HCT116 (cell line): ENCODE measurements at regions not wholly inside any gene's neighbourhood (a gene's known extent, or its start where the extent isn't known, plus 50 kb on each side); places are given as distances from the start of the nearest gene placed in this dataset.

Source experiments
- ATAC-seq: fragments of 200-7000 bp; cut with Tn5 transposase; 2 replicates; pipeline ENCODE4 v1.9.1; 2020; ENCODE audit warnings: mild to moderate bottlenecking, moderate library complexity
- BruUV-seq: library from RNA; stranded (reverse); fragments of 400-500 nt; replicated peaks from 2 replicates; lab custom pipeline; 2021; lab: Mats Ljungman, UMichigan
- CTCF ChIA-PET: fragments of 300-600 bp; sonication (Branson Sonifier 250); formaldehyde crosslinking; loops from one replicate; lab custom pipeline; 2021; ENCODE audit warnings: antibody characterized with exemption; lab: Charles Lee
- POLR2A ChIA-PET: fragments of 300-600, 350-600 bp; sonication (Branson Sonifier 250); formaldehyde crosslinking; loops from one replicate; lab custom pipeline; 2021; ENCODE audit warnings: antibody characterized with exemption; lab: Charles Lee
- RAD21 ChIA-PET, 2 experiments: fragments of 300-600 bp; sonication (Branson Sonifier 250); formaldehyde crosslinking; loops; one replicate each; lab custom pipeline; 2023; ENCODE audit warnings: low total read pairs in 2 of 2; ENCODE audit not compliant: uncharacterized antibody in 2 of 2, unreplicated experiment in 2 of 2, low non-redundant PET in 1 of 2; lab: Charles Lee
- DNase-seq: peaks from one replicate; pipeline ENCODE4 v3.0.0-alpha.2; 2010; ENCODE audit warnings: low read depth, low spot score
- H2AFZ ChIP-seq: fragments of 200-600 bp; shearing (Covaris generic), sonication (generic); 2 replicates; pipeline ENCODE4 v1.6.1; 2017; ENCODE audit warnings: low read depth, mixed run types, mixed read lengths, antibody characterized with exemption, low read length; ENCODE audit not compliant: poor library complexity, severe bottlenecking
- H3K27ac ChIP-seq: 2 replicates; pipeline ENCODE4 v1.5.1; 2012; ENCODE audit warnings: low read depth, low read length
- H3K27me3 ChIP-seq: fragments of 200-600 bp; sonication (generic); 2 replicates; pipeline ENCODE4 v1.6.1; 2016; ENCODE audit warnings: mixed run types, low read length, mixed read lengths; ENCODE audit not compliant: insufficient read depth
- H3K36me3 ChIP-seq, 2 experiments: fragments of 200-500 bp in 1 of 2; fragments of 200-600 bp in 1 of 2; sonication (Bioruptor generic) in 1 of 2; sonication (generic) in 1 of 2; 2 replicates each; pipeline versions ENCODE4 v1.5.1 to v1.6.1; 2014 to 2016; ENCODE audit warnings: low read length in 2 of 2, inconsistent platforms in 1 of 2, mixed read lengths in 1 of 2, mixed run types in 1 of 2; ENCODE audit not compliant: insufficient read depth in 2 of 2, control insufficient read depth in 1 of 2
- H3K4me1 ChIP-seq, 2 experiments: fragments of 200-600 bp in 1 of 2; sonication (generic) in 1 of 2; 2 replicates each; pipeline versions ENCODE4 v1.5.1 to v1.6.1; 2012 to 2017; ENCODE audit warnings: low read length in 2 of 2, inconsistent platforms in 1 of 2, mild to moderate bottlenecking in 1 of 2, mixed read lengths in 1 of 2, mixed run types in 1 of 2, moderate library complexity in 1 of 2; ENCODE audit not compliant: insufficient read depth in 2 of 2, control insufficient read depth in 1 of 2
- H3K4me2 ChIP-seq: fragments of 200-600 bp; sonication (generic); 2 replicates; pipeline ENCODE4 v1.6.1; 2017; ENCODE audit warnings: mixed run types, low read length, mixed read lengths
- H3K4me3 ChIP-seq, 2 experiments: fragments of 200-600 bp in 1 of 2; sonication (generic) in 1 of 2; replicated peaks in 1 of 2; 2 replicates each; pipeline ENCODE4 v1.5.1; 2011 to 2016; ENCODE audit warnings: low read length in 2 of 2, control low read depth in 1 of 2, low read depth in 1 of 2, mild to moderate bottlenecking in 1 of 2, mixed read lengths in 1 of 2, mixed run types in 1 of 2
- H3K79me2 ChIP-seq: fragments of 200-600 bp; sonication (generic); 2 replicates; pipeline ENCODE4 v1.6.1; 2017; ENCODE audit warnings: mild to moderate bottlenecking, mixed run types, low read length, moderate library complexity, mixed read lengths; ENCODE audit not compliant: insufficient read depth
- H3K9ac ChIP-seq: fragments of 200-600 bp; sonication (generic); 2 replicates; pipeline ENCODE4 v1.6.1; 2016; ENCODE audit warnings: low read length, mixed read lengths
- H3K9me2 ChIP-seq: fragments of 200-600 bp; sonication (generic), shearing (Covaris generic); 2 replicates; pipeline ENCODE4 v1.6.1; 2017; ENCODE audit warnings: mixed run types, mild to moderate bottlenecking, moderate library complexity; ENCODE audit not compliant: insufficient read depth
- H3K9me3 ChIP-seq, 2 experiments: fragments of 200-500 bp in 1 of 2; fragments of 200-600 bp in 1 of 2; sonication (Bioruptor generic) in 1 of 2; sonication (generic) in 1 of 2; 2 replicates each; pipeline ENCODE4 v1.6.1; 2014 to 2017; ENCODE audit warnings: low read length in 2 of 2, mixed read lengths in 2 of 2, inconsistent platforms in 1 of 2, low read depth in 1 of 2, mild to moderate bottlenecking in 1 of 2, mixed run types in 1 of 2, moderate library complexity in 1 of 2; ENCODE audit not compliant: control insufficient read depth in 1 of 2, insufficient read depth in 1 of 2
- H4K20me1 ChIP-seq: fragments of 200-600 bp; sonication (generic), shearing (Covaris generic); 2 replicates; pipeline ENCODE4 v1.6.1; 2017; ENCODE audit warnings: mixed run types, mild to moderate bottlenecking, moderate library complexity; ENCODE audit not compliant: insufficient read depth
- ATF3 ChIP-seq: IDR thresholded peaks from 2 replicates; pipeline ENCODE4 v1.6.1; 2012
- CEBPB ChIP-seq: IDR thresholded peaks from 2 replicates; pipeline ENCODE4 v1.6.1; 2012; ENCODE audit warnings: low read depth
- EGR1 ChIP-seq: IDR thresholded peaks from 2 replicates; pipeline ENCODE4 v1.6.1; 2012; ENCODE audit warnings: low read depth
- ELF1 ChIP-seq: IDR thresholded peaks from 2 replicates; pipeline ENCODE4 v1.6.1; 2012; ENCODE audit warnings: low read depth, borderline replicate concordance
- EZH2 ChIP-seq: fragments of 200-600 bp; sonication (generic); IDR thresholded peaks from 2 replicates; pipeline ENCODE4 v1.6.1; 2017; ENCODE audit warnings: antibody characterized with exemption, mixed run types
- JUND ChIP-seq: IDR thresholded peaks from 2 replicates; pipeline ENCODE4 v1.6.1; 2012
- POLR2A ChIP-seq: IDR thresholded peaks from 2 replicates; pipeline ENCODE4 v1.7.0; 2011; ENCODE audit warnings: borderline replicate concordance; ENCODE audit not compliant: insufficient read depth, insufficient read length; ENCODE audit errors: extremely low read depth
- RAD21 ChIP-seq: IDR thresholded peaks from 2 replicates; pipeline ENCODE4 v1.6.1; 2012; ENCODE audit warnings: low read depth, mild to moderate bottlenecking
- REST ChIP-seq: IDR thresholded peaks from 2 replicates; pipeline ENCODE4 v1.6.1; 2012; ENCODE audit warnings: low read depth
- SIN3A ChIP-seq: IDR thresholded peaks from 2 replicates; pipeline ENCODE4 v1.6.1; 2012; ENCODE audit warnings: low read depth
- SP1 ChIP-seq: IDR thresholded peaks from 2 replicates; pipeline ENCODE4 v1.6.1; 2012; ENCODE audit warnings: low read depth
- SRF ChIP-seq: IDR thresholded peaks from 2 replicates; pipeline ENCODE4 v1.6.1; 2012; ENCODE audit warnings: low read depth
- TCF7L2 ChIP-seq: IDR thresholded peaks from 2 replicates; pipeline ENCODE4 v1.7.0; 2011; ENCODE audit warnings: borderline replicate concordance, inconsistent platforms; ENCODE audit not compliant: insufficient read depth, insufficient read length; ENCODE audit errors: extremely low read depth
- YY1 ChIP-seq: IDR thresholded peaks from 2 replicates; pipeline ENCODE4 v1.6.1; 2011; ENCODE audit warnings: low read length, low read depth, moderate library complexity, mild to moderate bottlenecking; ENCODE audit not compliant: insufficient replicate concordance; ENCODE audit errors: extremely low read depth
- ZBTB33 ChIP-seq: IDR thresholded peaks from 2 replicates; pipeline ENCODE4 v1.6.1; 2011; ENCODE audit warnings: mild to moderate bottlenecking, low read length, moderate library complexity; ENCODE audit not compliant: insufficient replicate concordance; ENCODE audit errors: extremely low read depth
- ZNF274 ChIP-seq: fragments of 200-500 bp; sonication (Bioruptor generic); IDR thresholded peaks from 2 replicates; pipeline ENCODE4 v1.6.1; 2014; ENCODE audit warnings: mild to moderate bottlenecking, low read depth, low read length, inconsistent platforms
- intact Hi-C: fragments of 100-400 bp; cut with micrococcal nuclease; formaldehyde crosslinking; loops from 2 replicates; pipeline ENCODE4 v1.10.0; 2022
- TF ChIP-seq, protein P1 (sequence below): IDR thresholded peaks from 2 replicates; pipeline ENCODE4 v1.6.1; 2012

DNA sequence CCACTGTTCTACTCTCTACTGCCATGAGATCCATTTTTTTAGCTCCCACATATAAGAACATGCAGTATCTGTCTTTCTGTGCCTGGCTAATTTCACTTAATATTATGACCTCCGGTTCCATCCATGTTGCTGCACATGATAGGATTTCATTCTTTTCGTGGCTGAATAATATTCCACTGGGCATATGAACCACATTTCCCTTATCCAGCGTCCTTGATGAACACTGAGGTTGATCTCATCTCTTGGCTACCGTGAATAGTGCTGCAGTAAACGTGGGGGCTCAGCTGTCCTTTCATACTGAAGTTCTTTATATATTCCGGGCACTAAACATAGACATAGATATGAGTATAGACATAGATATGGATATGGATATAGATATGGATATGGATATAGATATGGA lies 109.3 kb upstream of the TNRC6C start:
- no peaks in the 10 kb centered on the region for H3K79me2 ChIP-seq
- H3K4me3 ChIP-seq = no peak overlapping the region
- no peaks in the 10 kb centered on the region for H4K20me1 ChIP-seq
- TF ChIP-seq, protein P1, sequence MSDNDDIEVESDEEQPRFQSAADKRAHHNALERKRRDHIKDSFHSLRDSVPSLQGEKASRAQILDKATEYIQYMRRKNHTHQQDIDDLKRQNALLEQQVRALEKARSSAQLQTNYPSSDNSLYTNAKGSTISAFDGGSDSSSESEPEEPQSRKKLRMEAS = no peak
- TF ChIP-seq SIN3A = no peak
- no peak for TF ChIP-seq RAD21
- no peak for TF ChIP-seq POLR2A
- no peak for TF ChIP-seq SP1
- no peak for TF ChIP-seq CEBPB
- TF ChIP-seq SRF = no peak
- TF ChIP-seq EZH2 = no peak
- TF ChIP-seq ELF1 = no peak
- no peak for TF ChIP-seq JUND
- no peak for TF ChIP-seq TCF7L2
- TF ChIP-seq REST = no peak
- no peak for TF ChIP-seq EGR1
- TF ChIP-seq ZBTB33 = no peak
- no peak for TF ChIP-seq ATF3
- no peak for TF ChIP-seq ZNF274
- no peak for TF ChIP-seq YY1
- H3K27ac ChIP-seq = no peak overlapping the region
- H2AFZ ChIP-seq = no peak overlapping the region
- H3K9me3 ChIP-seq = no peaks in the 10 kb centered on the region
- ChIA-PET RAD21 (interaction anchor here in 1 of 2 experiments (0.6 kb wide), 1 partner anchor 109 kb away, joined by 6 read pairs; the partner anchor contains the start of gene TNRC6C), POLR2A (no interaction called here), CTCF (no interaction called here)
- no peaks in the 10 kb centered on the region for H3K36me3 ChIP-seq
- H3K27me3 ChIP-seq = no peaks in the 10 kb centered on the region
- intact Hi-C loops = no loop called here
- no TSS peak for BruUV-seq
- no peaks in the 10 kb centered on the region for H3K9me2 ChIP-seq
- DNase-seq = no peak
- no peak for ATAC-seq
- no peaks in the 10 kb centered on the region for H3K4me1 ChIP-seq
- no peak overlapping the region for H3K4me2 ChIP-seq
- no peak overlapping the region for H3K9ac ChIP-seq
